Hematopoietic multipotent progenitor cell treated with erythropoietin and hydrocortisone succinate and interleukin-3 and kit ligand, for 4 days (in vitro differentiated cells): ENCODE measurements at regions not wholly inside any gene's neighbourhood (a gene's known extent, or its start where the extent isn't known, plus 50 kb on each side); places are given as distances from the start of the nearest gene placed in this dataset.
A peak's percentile ranks its signal among the peaks of the same experiment; 100 is the strongest.

Source experiments
- DNase-seq: peaks from one replicate; pipeline ENCODE4 v3.0.0-alpha.2; 2015

- no peak for DNase-seq
Observed at GRCh38 chr1:229768232-229768631, 142.2 kb downstream of the URB2 start.

GRCh38 chr1:229769006-229769405, 143.0 kb downstream of the URB2 start:
- no peak for DNase-seq

GRCh38 chr1:229769809-229770208, 143.8 kb downstream of the URB2 start:
- DNase-seq, result no peak

- DNase-seq, result no peak
Observed at GRCh38 chr1:229778794-229779193, 152.7 kb downstream of the URB2 start.

- no peak for DNase-seq
Observed at GRCh38 chr1:229781453-229781852, 155.4 kb downstream of the URB2 start.

- DNase-seq, result no peak
Observed at GRCh38 chr1:229782469-229782868, 156.4 kb downstream of the URB2 start.

- DNase-seq, result no peak
Observed at GRCh38 chr1:229784834-229785233, 158.8 kb downstream of the URB2 start.

- peak; percentile 15 for DNase-seq
Observed at GRCh38 chr1:229786974-229787610, 161.0 kb downstream of the URB2 start.

GRCh38 chr1:229788004-229788403, 162.0 kb downstream of the URB2 start:
- no peak for DNase-seq

GRCh38 chr1:229792012-229792975, 166.2 kb downstream of the URB2 start:
- no peak for DNase-seq

GRCh38 chr1:229793488-229793887, 167.4 kb downstream of the URB2 start:
- no peak for DNase-seq

GRCh38 chr1:229798558-229798957, 172.5 kb downstream of the URB2 start:
- no peak for DNase-seq

- DNase-seq, result no peak
Observed at GRCh38 chr1:229803626-229804217, 177.7 kb downstream of the URB2 start.

GRCh38 chr1:229808272-229808671, 182.2 kb downstream of the URB2 start:
- no peak for DNase-seq

GRCh38 chr1:229810140-229810539, 184.1 kb downstream of the URB2 start:
- DNase-seq, result no peak

GRCh38 chr1:229810961-229811360, 184.9 kb downstream of the URB2 start:
- DNase-seq, result no peak

GRCh38 chr1:229812148-229812547, 186.1 kb downstream of the URB2 start:
- no peak for DNase-seq

- no peak for DNase-seq
Observed at GRCh38 chr1:229812693-229813092, 186.6 kb downstream of the URB2 start.

GRCh38 chr1:229815076-229815475, 189.0 kb downstream of the URB2 start:
- DNase-seq, result no peak

GRCh38 chr1:229815961-229816360, 189.9 kb downstream of the URB2 start:
- no peak for DNase-seq

GRCh38 chr1:229817936-229818335, 191.9 kb downstream of the URB2 start:
- no peak for DNase-seq

GRCh38 chr1:229819091-229819490, 193.0 kb downstream of the URB2 start:
- DNase-seq, result no peak

GRCh38 chr1:229822026-229822425, 196.0 kb downstream of the URB2 start:
- no peak for DNase-seq

- no peak for DNase-seq
Observed at GRCh38 chr1:229825042-229825441, 199.0 kb downstream of the URB2 start.
